Fibroblast of mammary gland (primary cell): ENCODE measurements at regions not wholly inside any gene's neighbourhood (a gene's known extent, or its start where the extent isn't known, plus 50 kb on each side); places are given as distances from the start of the nearest gene placed in this dataset.

Experiments used
- DNase-seq: peaks from one replicate; pipeline ENCODE4 v3.0.0-alpha.2; 2010; ENCODE audit warnings: low read depth
- H3K4me3 ChIP-seq: 2 replicates; pipeline ENCODE4 v1.5.1; 2011; ENCODE audit warnings: low read depth, mild to moderate bottlenecking, low read length, moderate library complexity; ENCODE audit not compliant: control insufficient read depth
- CTCF ChIP-seq: conservative IDR thresholded peaks from 2 replicates; pipeline ENCODE4 v1.5.1; 2011; ENCODE audit warnings: low read depth, low read length, inconsistent platforms; ENCODE audit not compliant: control insufficient read depth, insufficient read depth

- no peak for DNase-seq
- no peak for TF ChIP-seq CTCF
- H3K4me3 ChIP-seq, result no peak overlapping the region
These were observed 375.1 kb upstream of the ARRDC4 start for GRCh38 chr15:97585408-97585807.

- no peak overlapping the region for H3K4me3 ChIP-seq
- TF ChIP-seq CTCF, result no peak
- no peak for DNase-seq
These were observed 367.7 kb upstream of the ARRDC4 start for GRCh38 chr15:97592778-97593177.

- TF ChIP-seq CTCF, result no peak
- no peak for DNase-seq
- H3K4me3 ChIP-seq, result no peak overlapping the region
These were observed 362.7 kb upstream of the ARRDC4 start for GRCh38 chr15:97597801-97598200.

GRCh38 chr15:97598353-97598798, 362.1 kb upstream of the ARRDC4 start:
- TF ChIP-seq CTCF, result no peak
- no peak overlapping the region for H3K4me3 ChIP-seq
- no peak for DNase-seq

- no peak overlapping the region for H3K4me3 ChIP-seq
- DNase-seq, result no peak
- TF ChIP-seq CTCF, result no peak
These were observed 360.3 kb upstream of the ARRDC4 start for GRCh38 chr15:97600190-97600589.

GRCh38 chr15:97604677-97605076, 355.8 kb upstream of the ARRDC4 start:
- TF ChIP-seq CTCF, result no peak
- H3K4me3 ChIP-seq, result no peak overlapping the region
- no peak for DNase-seq

- TF ChIP-seq CTCF, result no peak
- DNase-seq, result no peak
- no peak overlapping the region for H3K4me3 ChIP-seq
These were observed 345.4 kb upstream of the ARRDC4 start for GRCh38 chr15:97615114-97615513.
